8988T (cell line): ENCODE measurements at regions not wholly inside any gene's neighbourhood (a gene's known extent, or its start where the extent isn't known, plus 50 kb on each side); places are given as distances from the start of the nearest gene placed in this dataset.

Experiments used
- DNase-seq: peaks from one replicate; pipeline ENCODE4 v3.0.0; 2011

- DNase-seq = no peak
Measured at GRCh38 chr2:51681854-51682253, 649.9 kb upstream of the NRXN1 start.

GRCh38 chr2:51673628-51674027, 641.7 kb upstream of the NRXN1 start:
- no peak for DNase-seq

- DNase-seq = no peak
Measured at GRCh38 chr2:51667679-51668078, 635.7 kb upstream of the NRXN1 start.

- DNase-seq = no peak
Measured at GRCh38 chr2:51662187-51662586, 630.3 kb upstream of the NRXN1 start.

GRCh38 chr2:51657849-51658248, 625.9 kb upstream of the NRXN1 start:
- no peak for DNase-seq

GRCh38 chr2:51650769-51651168, 618.8 kb upstream of the NRXN1 start:
- DNase-seq = no peak

- DNase-seq = no peak
Measured at GRCh38 chr2:51649366-51649765, 617.4 kb upstream of the NRXN1 start.

GRCh38 chr2:51638811-51639210, 606.9 kb upstream of the NRXN1 start:
- DNase-seq = no peak

GRCh38 chr2:51633073-51633472, 601.1 kb upstream of the NRXN1 start:
- DNase-seq = no peak

- DNase-seq = no peak
Measured at GRCh38 chr2:51629406-51629805, 597.5 kb upstream of the NRXN1 start.

- no peak for DNase-seq
Measured at GRCh38 chr2:51628917-51629316, 597.0 kb upstream of the NRXN1 start.

GRCh38 chr2:51624995-51625394, 593.1 kb upstream of the NRXN1 start:
- DNase-seq = no peak

- no peak for DNase-seq
Measured at GRCh38 chr2:51620796-51621195, 588.9 kb upstream of the NRXN1 start.

- no peak for DNase-seq
Measured at GRCh38 chr2:51619961-51620360, 588.0 kb upstream of the NRXN1 start.

- DNase-seq = no peak
Measured at GRCh38 chr2:51612387-51612786, 580.5 kb upstream of the NRXN1 start.

GRCh38 chr2:51601706-51602105, 569.8 kb upstream of the NRXN1 start:
- no peak for DNase-seq

- DNase-seq = no peak
Measured at GRCh38 chr2:51597086-51597485, 565.2 kb upstream of the NRXN1 start.

- no peak for DNase-seq
Measured at GRCh38 chr2:51595836-51596235, 563.9 kb upstream of the NRXN1 start.

- DNase-seq = no peak
Measured at GRCh38 chr2:51581636-51582267, 549.8 kb upstream of the NRXN1 start.

GRCh38 chr2:51579412-51579811, 547.5 kb upstream of the NRXN1 start:
- no peak for DNase-seq

GRCh38 chr2:51575181-51575580, 543.2 kb upstream of the NRXN1 start:
- no peak for DNase-seq

- no peak for DNase-seq
Measured at GRCh38 chr2:51559026-51559425, 527.1 kb upstream of the NRXN1 start.

GRCh38 chr2:51553476-51553875, 521.5 kb upstream of the NRXN1 start:
- no peak for DNase-seq

GRCh38 chr2:51535763-51536162, 503.8 kb upstream of the NRXN1 start:
- DNase-seq = no peak

- DNase-seq = no peak
Measured at GRCh38 chr2:51534166-51534565, 502.2 kb upstream of the NRXN1 start.

- DNase-seq = no peak
Measured at GRCh38 chr2:51528156-51528555, 496.2 kb upstream of the NRXN1 start.
